H9 (cell line): ENCODE measurements at regions not wholly inside any gene's neighbourhood (a gene's known extent, or its start where the extent isn't known, plus 50 kb on each side); places are given as distances from the start of the nearest gene placed in this dataset.

Experiments used
- DNase-seq: peaks from one replicate; pipeline ENCODE4 v3.0.0-alpha.2; 2017
- H2AFZ ChIP-seq: one replicate; pipeline ENCODE4 v1.6.1; 2013; ENCODE audit warnings: mild to moderate bottlenecking, low read length, control low read depth, moderate library complexity
- H2AK5ac ChIP-seq: 2 replicates; pipeline ENCODE4 v1.6.1; 2013; ENCODE audit warnings: low read length, control low read depth, mixed read lengths; ENCODE audit not compliant: insufficient read length
- H2BK120ac ChIP-seq: one replicate; pipeline ENCODE4 v1.6.1; 2013; ENCODE audit warnings: low read depth, mild to moderate bottlenecking, low read length, control low read depth, inconsistent platforms; ENCODE audit not compliant: poor library complexity, severe bottlenecking
- H2BK12ac ChIP-seq: 2 replicates; pipeline ENCODE4 v1.6.1; 2013; ENCODE audit warnings: low read length, control low read depth, mixed read lengths, low read depth; ENCODE audit not compliant: insufficient read length
- H2BK15ac ChIP-seq: 2 replicates; pipeline ENCODE4 v1.6.1; 2013; ENCODE audit warnings: low read depth, low read length, control low read depth
- H2BK20ac ChIP-seq: one replicate; pipeline ENCODE4 v1.6.1; 2013; ENCODE audit warnings: low read depth, mild to moderate bottlenecking, low read length, control low read depth, inconsistent platforms; ENCODE audit not compliant: poor library complexity, severe bottlenecking
- H2BK5ac ChIP-seq: 2 replicates; pipeline ENCODE4 v1.6.1; 2013; ENCODE audit warnings: low read length, control low read depth, mixed read lengths; ENCODE audit not compliant: insufficient read length
- H3K14ac ChIP-seq: 2 replicates; pipeline ENCODE4 v1.6.1; 2013; ENCODE audit warnings: low read length, control low read depth; ENCODE audit not compliant: insufficient read depth
- H3K18ac ChIP-seq: 2 replicates; pipeline ENCODE4 v1.6.1; 2013; ENCODE audit warnings: low read depth, mild to moderate bottlenecking, mixed read lengths, low read length, control low read depth; ENCODE audit not compliant: insufficient read length
- H3K23ac ChIP-seq: 2 replicates; pipeline ENCODE4 v1.6.1; 2013; ENCODE audit warnings: low read length, control low read depth, mixed read lengths, low read depth; ENCODE audit not compliant: insufficient read length
- H3K23me2 ChIP-seq: 2 replicates; pipeline ENCODE4 v1.6.1; 2013; ENCODE audit warnings: low read depth, mild to moderate bottlenecking, mixed read lengths, low read length, control low read depth; ENCODE audit not compliant: insufficient read length, poor library complexity, severe bottlenecking
- H3K27ac ChIP-seq: 2 replicates; pipeline ENCODE4 v1.5.1; 2013; ENCODE audit warnings: low read length, control low read depth, mixed read lengths, low read depth; ENCODE audit not compliant: insufficient read length
- H3K27me3 ChIP-seq: 2 replicates; pipeline ENCODE4 v1.6.1; 2013; ENCODE audit warnings: low read length, control low read depth, inconsistent platforms; ENCODE audit not compliant: insufficient read depth
- H3K4ac ChIP-seq: 2 replicates; pipeline ENCODE4 v1.6.1; 2013; ENCODE audit warnings: low read depth, mild to moderate bottlenecking, control low read depth, inconsistent platforms, low read length, moderate library complexity
- H3K4me1 ChIP-seq: 2 replicates; pipeline ENCODE4 v1.6.1; 2013; ENCODE audit warnings: low read length, control low read depth, inconsistent platforms; ENCODE audit not compliant: insufficient read depth
- H3K4me2 ChIP-seq: 2 replicates; pipeline ENCODE4 v1.6.1; 2013; ENCODE audit warnings: low read length, control low read depth, mixed read lengths; ENCODE audit not compliant: insufficient read length, insufficient read depth
- H3K56ac ChIP-seq: 2 replicates; pipeline ENCODE4 v1.6.1; 2013; ENCODE audit warnings: low read depth, mild to moderate bottlenecking, mixed read lengths, low read length, control low read depth; ENCODE audit not compliant: insufficient read length
- H3K79me1 ChIP-seq: 2 replicates; pipeline ENCODE4 v1.6.1; 2013; ENCODE audit warnings: low read depth, mild to moderate bottlenecking, moderate library complexity, low read length, control low read depth, inconsistent platforms; ENCODE audit not compliant: insufficient read depth, poor library complexity, severe bottlenecking
- H3K79me2 ChIP-seq: 2 replicates; pipeline ENCODE4 v1.6.1; 2013; ENCODE audit warnings: low read length, control low read depth, inconsistent platforms; ENCODE audit not compliant: insufficient read depth
- H3K9ac ChIP-seq: 2 replicates; pipeline ENCODE4 v1.6.1; 2013; ENCODE audit warnings: low read length, control low read depth, mixed read lengths; ENCODE audit not compliant: insufficient read length; ENCODE audit errors: extremely low read depth
- H3K9me3 ChIP-seq: one replicate; pipeline ENCODE4 v1.6.1; 2013; ENCODE audit warnings: low read depth, low read length, inconsistent platforms; ENCODE audit not compliant: control insufficient read depth
- H3T11ph ChIP-seq: one replicate; pipeline ENCODE4 v1.6.1; 2013; ENCODE audit warnings: mild to moderate bottlenecking, low read length, control low read depth, inconsistent platforms
- H4K20me1 ChIP-seq: one replicate; pipeline ENCODE4 v1.6.1; 2013; ENCODE audit not compliant: control insufficient read depth, insufficient read length, insufficient read depth
- H4K5ac ChIP-seq: 2 replicates; pipeline ENCODE4 v1.6.1; 2013; ENCODE audit warnings: low read depth, mild to moderate bottlenecking, mixed read lengths, low read length, control low read depth; ENCODE audit not compliant: insufficient read length
- H4K8ac ChIP-seq: replicated peaks from 2 replicates; pipeline ENCODE4 v1.6.1; 2013; ENCODE audit warnings: low read length, control low read depth, mixed read lengths, low read depth; ENCODE audit not compliant: insufficient read length
- H4K91ac ChIP-seq: 2 replicates; pipeline ENCODE4 v1.6.1; 2013; ENCODE audit warnings: low read depth, mild to moderate bottlenecking, moderate library complexity, mixed read lengths, low read length, control low read depth; ENCODE audit not compliant: insufficient read length
- H3K27ac Mint-ChIP-seq, 3 experiments: 2 replicates in 2 of 3; 3 replicates in 1 of 3; pipeline ENCODE4 v1.8.0; 2020 to 2021; ENCODE audit warnings: mixed read lengths in 3 of 3, mild to moderate bottlenecking in 1 of 3, moderate library complexity in 1 of 3
- H3K27me3 Mint-ChIP-seq: 2 replicates; pipeline ENCODE4 v1.8.0; 2021; ENCODE audit warnings: low read depth, mild to moderate bottlenecking, moderate library complexity, mixed read lengths
- H3K36me3 Mint-ChIP-seq, 3 experiments: 2 replicates in 2 of 3; 3 replicates in 1 of 3; pipeline ENCODE4 v1.8.0; 2020 to 2021; ENCODE audit warnings: low read depth in 3 of 3, mixed read lengths in 3 of 3; ENCODE audit not compliant: insufficient read depth in 1 of 3
- H3K4me1 Mint-ChIP-seq, 2 experiments: 2 replicates each; pipeline ENCODE4 v1.8.0; 2020; ENCODE audit warnings: mixed read lengths in 2 of 2
- H3K4me3 Mint-ChIP-seq, 2 experiments: 2 replicates in 1 of 2; 3 replicates in 1 of 2; pipeline ENCODE4 v1.8.0; 2020 to 2021; ENCODE audit warnings: mild to moderate bottlenecking in 2 of 2, mixed read lengths in 2 of 2, moderate library complexity in 1 of 2
- H3K9me3 Mint-ChIP-seq, 2 experiments: 2 replicates in 1 of 2; 3 replicates in 1 of 2; pipeline ENCODE4 v1.8.0; 2020; ENCODE audit warnings: mild to moderate bottlenecking in 2 of 2, mixed read lengths in 2 of 2, moderate library complexity in 1 of 2
- WGBS: extraction: QIAGEN DNeasy Blood & Tissue Kit; methylation state at CpG from one replicate; pipeline ENCODE4 v1.1.7; 2013; ENCODE audit warnings: missing lambda C conversion rate, low lambda C conversion rate, mixed read lengths; ENCODE audit not compliant: insufficient read length; ENCODE audit errors: extremely low coverage; 5-methylcytosine and 5-hydroxymethylcytosine counted together
- TF ChIP-seq, protein P1 (sequence below): fragments of 200-600 bp; sonication (generic); conservative IDR thresholded peaks from 3 replicates; pipeline ENCODE4 v1.8.0; 2021; ENCODE audit warnings: antibody characterized with exemption, mild to moderate bottlenecking

DNA sequence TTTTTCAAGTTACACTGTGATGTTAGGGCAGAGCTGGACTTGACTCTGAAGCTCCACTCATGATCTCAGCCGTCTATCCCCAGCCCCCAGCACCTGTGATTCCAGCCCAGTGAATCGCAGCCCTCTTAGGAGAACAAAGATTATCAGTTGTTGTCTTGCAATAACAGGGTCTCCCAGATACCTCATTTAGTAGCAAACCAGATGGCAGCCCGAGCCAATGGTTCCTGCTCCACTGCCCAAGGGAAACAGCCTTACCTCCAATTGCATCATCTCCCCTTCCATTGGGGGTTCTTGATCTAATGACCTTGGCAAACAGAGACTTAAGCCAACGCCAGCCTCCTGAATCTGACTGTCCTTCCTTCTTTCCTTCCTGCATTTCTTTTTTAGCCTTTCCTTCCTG lies 371.2 kb downstream of the BCL11B start:
- peaks cover 26% of the 10 kb centered on the region for H3K27me3 Mint-ChIP-seq
- TF ChIP-seq, protein P1, sequence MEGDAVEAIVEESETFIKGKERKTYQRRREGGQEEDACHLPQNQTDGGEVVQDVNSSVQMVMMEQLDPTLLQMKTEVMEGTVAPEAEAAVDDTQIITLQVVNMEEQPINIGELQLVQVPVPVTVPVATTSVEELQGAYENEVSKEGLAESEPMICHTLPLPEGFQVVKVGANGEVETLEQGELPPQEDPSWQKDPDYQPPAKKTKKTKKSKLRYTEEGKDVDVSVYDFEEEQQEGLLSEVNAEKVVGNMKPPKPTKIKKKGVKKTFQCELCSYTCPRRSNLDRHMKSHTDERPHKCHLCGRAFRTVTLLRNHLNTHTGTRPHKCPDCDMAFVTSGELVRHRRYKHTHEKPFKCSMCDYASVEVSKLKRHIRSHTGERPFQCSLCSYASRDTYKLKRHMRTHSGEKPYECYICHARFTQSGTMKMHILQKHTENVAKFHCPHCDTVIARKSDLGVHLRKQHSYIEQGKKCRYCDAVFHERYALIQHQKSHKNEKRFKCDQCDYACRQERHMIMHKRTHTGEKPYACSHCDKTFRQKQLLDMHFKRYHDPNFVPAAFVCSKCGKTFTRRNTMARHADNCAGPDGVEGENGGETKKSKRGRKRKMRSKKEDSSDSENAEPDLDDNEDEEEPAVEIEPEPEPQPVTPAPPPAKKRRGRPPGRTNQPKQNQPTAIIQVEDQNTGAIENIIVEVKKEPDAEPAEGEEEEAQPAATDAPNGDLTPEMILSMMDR, result no peak
- H3K4me1 ChIP-seq, result no peaks in the 10 kb centered on the region; the same call in 1 of the 2 replicates
- H2AK5ac ChIP-seq, result no peak overlapping the region
- no peak overlapping the region for H2BK20ac ChIP-seq
- no peaks in the 10 kb centered on the region for H4K20me1 ChIP-seq
- H2BK15ac ChIP-seq, result no peak overlapping the region
- no peak overlapping the region for H3K14ac ChIP-seq
- no peak overlapping the region for H4K8ac ChIP-seq
- H3K23ac ChIP-seq, result no peak overlapping the region
- DNase-seq, result no peak
- H3K27ac Mint-ChIP-seq, result peak overlapping the region in 1 of 3 experiments; percentile 5; a peak in 3 of 7 replicates
- WGBS, result no CpG with 5 or more reads among the region's 4 CpGs
- H3K56ac ChIP-seq, result no peak overlapping the region
- no peak overlapping the region for H4K5ac ChIP-seq
- no peak overlapping the region for H4K91ac ChIP-seq
- peaks cover 8 to 9% of the 10 kb centered on the region in 2 experiments; a peak in 4 of 5 replicates for H3K9me3 Mint-ChIP-seq
- H3K4me3 Mint-ChIP-seq, result no peak overlapping the region
- no peaks in the 10 kb centered on the region for H3K9me3 ChIP-seq
- no peak overlapping the region for H3K4ac ChIP-seq
- H3K23me2 ChIP-seq, result no peaks in the 10 kb centered on the region
- H3K4me1 Mint-ChIP-seq, result peaks cover 25 to 26% of the 10 kb centered on the region in 2 experiments
- no peak overlapping the region for H3T11ph ChIP-seq
- H3K36me3 Mint-ChIP-seq, result peaks cover 0 to 4% (median 0%) of the 10 kb centered on the region in 3 experiments; a peak in 3 of 7 replicates
- no peak overlapping the region for H2BK5ac ChIP-seq
- H3K27me3 ChIP-seq, result no peaks in the 10 kb centered on the region
- H2BK120ac ChIP-seq, result no peak overlapping the region
- no peak overlapping the region for H3K4me2 ChIP-seq
- no peak overlapping the region for H2BK12ac ChIP-seq
- H3K79me1 ChIP-seq, result no peaks in the 10 kb centered on the region
- H3K18ac ChIP-seq, result no peak overlapping the region
- H3K79me2 ChIP-seq, result no peaks in the 10 kb centered on the region
- no peak overlapping the region for H3K9ac ChIP-seq
- H3K27ac ChIP-seq, result no peak overlapping the region
- no peak overlapping the region for H2AFZ ChIP-seq
